Naive thymus-derived CD4-positive, alpha-beta T cell (primary cell): ENCODE measurements at regions not wholly inside any gene's neighbourhood (a gene's known extent, or its start where the extent isn't known, plus 50 kb on each side); places are given as distances from the start of the nearest gene placed in this dataset.

ENCODE experiments used
- ATAC-seq: fragments of 150-1000 bp; cut with Tn5 transposase; 2 replicates; pipeline ENCODE4 v1.10.0; 2021; ENCODE audit warnings: mild to moderate bottlenecking, moderate library complexity
- CTCF ChIA-PET: fragments of 350-600 bp; sonication (Branson Sonifier 250); formaldehyde crosslinking; loops from one replicate; lab custom pipeline; 2021; ENCODE audit warnings: antibody characterized with exemption; lab: Charles Lee
- POLR2A ChIA-PET: fragments of 350-600 bp; sonication (Branson Sonifier 250); formaldehyde crosslinking; loops from one replicate; lab custom pipeline; 2021; ENCODE audit warnings: antibody characterized with exemption, inconsistent platforms; lab: Charles Lee
- DNase-seq, 9 donors: peaks; one replicate each; pipeline versions ENCODE4 v3.0.0 to v3.0.0-alpha.2; 2020 to 2022; ENCODE audit warnings: mixed read lengths in 1 of 9
- H3K27ac ChIP-seq: one replicate; pipeline ENCODE4 v1.7.0; 2013; ENCODE audit warnings: mild to moderate bottlenecking, low read depth, low read length, moderate library complexity
- H3K27me3 ChIP-seq, 2 donors: one replicate each; pipeline ENCODE4 v1.7.0; 2013; ENCODE audit warnings: low read length in 2 of 2, mild to moderate bottlenecking in 2 of 2, moderate library complexity in 2 of 2; ENCODE audit not compliant: control insufficient read depth in 2 of 2, insufficient read depth in 2 of 2
- H3K36me3 ChIP-seq, 3 experiments: 1 replicate in 2 of 3; 2 replicates in 1 of 3; pipeline ENCODE4 v1.7.0; 2013; ENCODE audit warnings: low read length in 3 of 3, mild to moderate bottlenecking in 3 of 3, moderate library complexity in 1 of 3; ENCODE audit not compliant: insufficient read depth in 3 of 3, control insufficient read depth in 2 of 3
- H3K4me1 ChIP-seq, 2 donors: one replicate each; pipeline ENCODE4 v1.7.0; 2013; ENCODE audit warnings: low read length in 2 of 2, mild to moderate bottlenecking in 2 of 2, moderate library complexity in 1 of 2; ENCODE audit not compliant: control insufficient read depth in 2 of 2, insufficient read depth in 2 of 2
- H3K4me3 ChIP-seq: 2 replicates; pipeline ENCODE4 v1.7.0; 2013; ENCODE audit warnings: mild to moderate bottlenecking, low read length
- H3K9me3 ChIP-seq, 3 experiments: 1 replicate in 2 of 3; 2 replicates in 1 of 3; pipeline ENCODE4 v1.7.0; 2013; ENCODE audit warnings: low read length in 3 of 3; ENCODE audit not compliant: control insufficient read depth in 2 of 3
- H3K27ac Mint-ChIP-seq, 9 donors: one replicate each; pipeline ENCODE4 v1.8.0; 2020 to 2022; ENCODE audit warnings: mixed read lengths in 9 of 9, mild to moderate bottlenecking in 8 of 9, moderate library complexity in 5 of 9, inconsistent platforms in 2 of 9
- H3K27me3 Mint-ChIP-seq, 5 donors: one replicate each; pipeline ENCODE4 v1.8.0; 2021 to 2022; ENCODE audit warnings: mixed read lengths in 5 of 5, mild to moderate bottlenecking in 1 of 5
- H3K36me3 Mint-ChIP-seq, 5 donors: one replicate each; pipeline ENCODE4 v1.8.0; 2020 to 2022; ENCODE audit warnings: mixed read lengths in 5 of 5, mild to moderate bottlenecking in 3 of 5, inconsistent platforms in 1 of 5
- H3K4me1 Mint-ChIP-seq, 7 donors: one replicate each; pipeline ENCODE4 v1.8.0; 2020 to 2022; ENCODE audit warnings: mixed read lengths in 7 of 7, mild to moderate bottlenecking in 3 of 7, inconsistent platforms in 1 of 7
- H3K4me3 Mint-ChIP-seq, 10 donors: one replicate each; pipeline ENCODE4 v1.8.0; 2020 to 2022; ENCODE audit warnings: mild to moderate bottlenecking in 10 of 10, mixed read lengths in 10 of 10, moderate library complexity in 6 of 10, inconsistent platforms in 2 of 10
- H3K9me3 Mint-ChIP-seq, 11 donors: one replicate each; pipeline ENCODE4 v1.8.0; 2020 to 2022; ENCODE audit warnings: mixed read lengths in 11 of 11, mild to moderate bottlenecking in 4 of 11, inconsistent platforms in 1 of 11, moderate library complexity in 1 of 11
- intact Hi-C, 2 donors: fragments of 100-400 bp; cut with micrococcal nuclease; formaldehyde crosslinking; loops; one replicate each; pipeline ENCODE4 v1.15.1; 2023

DNA sequence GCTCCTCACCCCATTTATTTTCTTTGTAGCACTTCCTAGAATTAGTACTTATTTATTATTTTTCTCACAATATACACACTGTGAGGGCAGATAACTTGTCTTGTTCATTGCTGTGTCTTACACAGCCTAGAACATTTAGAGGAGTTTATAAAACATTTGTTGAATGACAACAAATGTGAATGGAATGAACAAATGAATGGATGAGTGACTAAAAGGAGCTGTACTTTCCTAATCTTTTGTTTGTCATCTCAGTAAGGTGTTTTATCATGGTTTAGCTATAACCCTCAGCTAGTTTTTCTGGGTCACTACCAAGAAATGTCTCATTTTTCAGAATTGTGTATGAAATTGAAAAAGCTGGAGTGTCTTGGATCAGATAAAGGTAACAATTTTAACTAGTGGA is 239.3 kb upstream of the KCNK2 start:
- ChIA-PET POLR2A (no interaction called here), CTCF (no interaction called here)
- Histone ChIP-seq H3K27ac (no peak overlapping the region), H3K4me3 (no peak overlapping the region), H3K27me3 (no peaks in the 10 kb centered on the region), H3K36me3 (no peaks in the 10 kb centered on the region), H3K9me3 (no peaks in the 10 kb centered on the region), H3K4me1 (no peaks in the 10 kb centered on the region)
- Mint-ChIP-seq H3K27me3 (peaks cover 0 to 8% (median 7%) of the 10 kb centered on the region in 5 donors), H3K4me3 (no peak overlapping the region), H3K27ac (no peak overlapping the region), H3K4me1 (no peaks in the 10 kb centered on the region), H3K9me3 (no peaks in the 10 kb centered on the region), H3K36me3 (no peaks in the 10 kb centered on the region)
- intact Hi-C loops = no loop called here
- ATAC-seq (no peak), DNase-seq (no peak)

DNA sequence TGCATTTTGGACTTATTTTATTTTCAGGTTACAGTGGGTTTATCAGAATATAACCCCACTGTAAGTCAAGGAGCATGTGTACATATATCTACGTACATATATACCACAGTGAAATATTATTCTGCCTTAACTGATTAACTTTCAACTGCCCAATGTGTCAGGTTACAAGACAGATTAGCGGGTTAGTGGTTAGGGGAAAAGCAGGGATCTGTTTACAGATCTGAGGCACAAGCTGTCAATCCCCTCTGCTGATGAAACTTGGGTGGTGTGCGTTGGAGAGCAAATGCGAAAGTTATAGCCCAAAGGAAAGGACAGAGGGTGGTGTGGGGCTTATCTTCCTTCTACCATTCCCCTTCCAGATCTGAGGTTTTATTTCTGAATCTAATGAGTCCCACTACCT is 238.2 kb upstream of the KCNK2 start:
- Histone ChIP-seq H3K9me3 (no peaks in the 10 kb centered on the region), H3K4me1 (no peaks in the 10 kb centered on the region), H3K36me3 (no peaks in the 10 kb centered on the region), H3K4me3 (no peak overlapping the region), H3K27ac (no peak overlapping the region), H3K27me3 (no peaks in the 10 kb centered on the region)
- intact Hi-C loops = no loop called here
- Mint-ChIP-seq H3K36me3 (no peaks in the 10 kb centered on the region), H3K4me3 (no peak overlapping the region), H3K4me1 (no peaks in the 10 kb centered on the region), H3K9me3 (no peaks in the 10 kb centered on the region), H3K27me3 (peaks cover 0 to 8% (median 7%) of the 10 kb centered on the region in 5 donors), H3K27ac (no peak overlapping the region)
- ATAC-seq (no peak), DNase-seq (no peak)
- ChIA-PET POLR2A (no interaction called here), CTCF (no interaction called here)

DNA sequence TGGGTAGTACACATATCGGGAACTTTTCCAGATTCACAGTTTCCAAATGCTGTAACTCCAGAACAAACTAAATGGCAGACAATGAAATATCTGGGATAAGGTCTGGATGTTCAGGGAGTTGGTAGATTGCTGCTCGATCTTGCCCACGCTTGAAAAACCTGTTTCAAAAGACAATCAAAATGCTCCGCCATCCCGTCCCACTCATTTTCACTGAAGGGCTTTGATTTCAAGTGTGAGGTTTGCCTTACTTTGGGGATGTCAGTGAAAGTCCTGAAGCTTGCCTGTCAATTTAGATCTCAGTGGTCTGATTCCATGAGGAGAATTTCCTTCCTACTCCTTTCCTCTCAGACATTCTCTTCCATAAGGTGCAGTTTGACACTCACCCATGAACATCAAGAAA is 236.3 kb upstream of the KCNK2 start:
- ATAC-seq (no peak), DNase-seq (no peak)
- H3K27me3 Mint-ChIP-seq = peaks cover 0 to 10% (median 8%) of the 10 kb centered on the region in 5 donors
- H3K36me3 Mint-ChIP-seq = no peaks in the 10 kb centered on the region
- H3K4me3 Mint-ChIP-seq = no peak overlapping the region
- CTCF ChIA-PET = no interaction called here
- H3K9me3 ChIP-seq = no peaks in the 10 kb centered on the region
- no peak overlapping the region for H3K27ac Mint-ChIP-seq
- intact Hi-C loops = no loop called here
- H3K4me1 ChIP-seq = no peaks in the 10 kb centered on the region
- H3K4me3 ChIP-seq = no peak overlapping the region
- H3K4me1 Mint-ChIP-seq = no peaks in the 10 kb centered on the region
- H3K9me3 Mint-ChIP-seq = peaks cover 0 to 16% (median 6%) of the 10 kb centered on the region in 11 donors
- no peaks in the 10 kb centered on the region for H3K36me3 ChIP-seq
- POLR2A ChIA-PET = no interaction called here
- no peaks in the 10 kb centered on the region for H3K27me3 ChIP-seq
- no peak overlapping the region for H3K27ac ChIP-seq

DNA sequence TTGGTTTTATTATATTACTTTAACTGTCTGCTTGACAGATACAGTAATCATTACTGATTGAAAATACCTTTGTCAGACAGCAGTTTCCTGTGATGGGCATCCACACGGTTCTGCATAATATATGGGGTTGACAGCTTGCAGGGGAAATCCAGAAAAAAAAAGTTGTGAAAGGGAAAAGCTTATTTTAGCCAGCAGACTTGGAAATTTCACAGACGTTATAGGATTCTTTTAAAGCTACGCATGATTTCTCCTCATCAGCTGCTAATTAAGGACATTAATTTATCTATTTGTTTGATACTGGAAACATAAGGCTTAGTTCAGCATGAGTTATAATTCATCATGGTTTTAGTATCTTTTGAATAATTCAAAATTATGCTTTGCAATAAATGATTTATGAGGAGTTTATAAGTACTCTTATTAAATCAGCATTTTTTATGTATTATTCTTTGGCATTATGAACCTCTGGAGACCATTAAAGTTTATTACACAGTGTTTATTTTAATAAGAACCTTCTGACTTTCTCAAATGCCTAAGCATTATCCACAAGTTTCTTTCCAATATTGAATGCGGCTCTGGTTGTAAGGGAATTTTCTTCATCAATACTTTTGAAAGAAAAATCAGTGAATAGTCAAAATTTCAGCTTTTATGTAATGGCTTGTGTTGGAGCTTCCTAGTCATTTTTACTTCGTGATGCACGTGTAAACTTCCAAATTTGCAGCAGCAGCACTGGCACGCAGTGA is 235.3 kb upstream of the KCNK2 start:
- intact Hi-C loops = no loop called here
- no peak overlapping the region for H3K27ac Mint-ChIP-seq
- no peak for DNase-seq

DNA sequence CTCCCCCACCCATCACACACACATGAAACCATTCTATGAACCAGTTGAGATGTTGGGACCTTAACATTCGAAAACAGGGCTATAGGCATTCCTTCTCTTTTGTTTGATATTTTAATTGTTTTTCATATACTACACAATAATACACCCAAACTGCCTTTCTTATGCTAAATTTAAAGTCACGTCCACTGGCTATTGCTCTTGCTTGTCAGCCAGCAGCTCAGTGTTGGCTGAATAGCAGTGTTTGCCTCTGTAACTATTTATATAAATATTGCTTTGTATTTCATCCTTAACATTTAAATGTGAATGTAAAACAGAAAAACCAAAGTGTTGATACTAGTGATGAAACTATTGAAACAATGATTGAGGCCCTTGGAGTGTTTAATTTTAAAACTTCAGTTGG is 234.4 kb upstream of the KCNK2 start:
- no peak for ATAC-seq
- H3K4me1 Mint-ChIP-seq = no peaks in the 10 kb centered on the region
- no peak overlapping the region for H3K4me3 Mint-ChIP-seq
- H3K9me3 ChIP-seq = no peaks in the 10 kb centered on the region
- no peak overlapping the region for H3K27ac ChIP-seq
- H3K4me1 ChIP-seq = no peaks in the 10 kb centered on the region
- H3K27me3 ChIP-seq = no peaks in the 10 kb centered on the region
- DNase-seq = no peak
- no peaks in the 10 kb centered on the region for H3K36me3 Mint-ChIP-seq
- H3K27me3 Mint-ChIP-seq = peaks cover 0 to 15% (median 10%) of the 10 kb centered on the region in 5 donors
- peaks cover 0 to 19% (median 7%) of the 10 kb centered on the region in 11 donors for H3K9me3 Mint-ChIP-seq
- H3K27ac Mint-ChIP-seq = no peak overlapping the region
- H3K4me3 ChIP-seq = no peak overlapping the region
- ChIA-PET POLR2A (no interaction called here), CTCF (no interaction called here)
- intact Hi-C loops = no loop called here
- no peaks in the 10 kb centered on the region for H3K36me3 ChIP-seq

More for the DNA sequence above, 235.3 kb upstream of the KCNK2 start:
- Histone ChIP-seq H3K27me3 (no peaks in the 10 kb centered on the region), H3K4me3 (no peak overlapping the region), H3K36me3 (no peaks in the 10 kb centered on the region), H3K4me1 (no peaks in the 10 kb centered on the region), H3K27ac (no peak overlapping the region), H3K9me3 (no peaks in the 10 kb centered on the region)
- Mint-ChIP-seq H3K36me3 (no peaks in the 10 kb centered on the region), H3K4me3 (no peak overlapping the region), H3K27me3 (peaks cover 0 to 15% (median 10%) of the 10 kb centered on the region in 5 donors), H3K9me3 (peaks cover 0 to 19% (median 7%) of the 10 kb centered on the region in 11 donors), H3K4me1 (no peaks in the 10 kb centered on the region)
- CTCF ChIA-PET = no interaction called here
- POLR2A ChIA-PET = no interaction called here
- ATAC-seq = no peak

DNA sequence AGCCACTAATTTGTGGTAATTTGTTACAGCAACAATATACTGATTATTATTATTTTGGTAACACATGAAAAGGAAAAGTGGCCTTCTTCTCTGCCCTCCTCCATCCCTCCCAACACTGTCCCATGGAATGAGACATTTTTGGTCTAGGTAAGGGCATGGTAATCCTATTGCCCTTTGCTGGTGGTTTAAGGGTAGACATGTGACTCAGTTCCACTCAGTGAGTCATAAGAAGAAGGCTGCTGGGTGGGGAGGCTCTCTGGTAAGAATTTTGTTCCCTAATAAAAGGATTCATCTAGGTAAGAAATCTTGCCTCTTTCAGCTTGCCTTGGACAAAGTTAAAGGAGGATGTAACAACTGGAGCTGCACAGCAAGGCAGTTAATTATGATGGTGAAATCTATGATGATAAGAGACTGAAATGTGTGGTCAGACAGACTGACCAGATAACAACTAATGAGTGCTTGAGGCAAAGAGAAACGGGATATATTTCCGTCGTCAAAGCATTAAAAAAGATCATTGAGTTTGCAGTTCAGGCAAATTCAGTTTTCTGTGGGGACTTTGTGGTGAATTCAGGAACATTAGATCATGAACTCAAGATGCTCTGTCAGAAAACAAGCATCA is 232.0 kb upstream of the KCNK2 start:
- Histone ChIP-seq H3K36me3 (no peaks in the 10 kb centered on the region), H3K9me3 (no peaks in the 10 kb centered on the region), H3K27ac (no peak overlapping the region), H3K4me3 (no peak overlapping the region), H3K4me1 (no peaks in the 10 kb centered on the region), H3K27me3 (no peaks in the 10 kb centered on the region)
- Mint-ChIP-seq H3K36me3 (no peaks in the 10 kb centered on the region), H3K27ac (no peak overlapping the region), H3K4me1 (no peaks in the 10 kb centered on the region), H3K4me3 (no peak overlapping the region), H3K27me3 (peaks cover 0 to 9% (median 5%) of the 10 kb centered on the region in 5 donors), H3K9me3 (peaks cover 0 to 19% (median 7%) of the 10 kb centered on the region in 11 donors)
- ChIA-PET POLR2A (no interaction called here), CTCF (no interaction called here)
- intact Hi-C loops = no loop called here
- no peak for ATAC-seq
- no peak for DNase-seq

DNA sequence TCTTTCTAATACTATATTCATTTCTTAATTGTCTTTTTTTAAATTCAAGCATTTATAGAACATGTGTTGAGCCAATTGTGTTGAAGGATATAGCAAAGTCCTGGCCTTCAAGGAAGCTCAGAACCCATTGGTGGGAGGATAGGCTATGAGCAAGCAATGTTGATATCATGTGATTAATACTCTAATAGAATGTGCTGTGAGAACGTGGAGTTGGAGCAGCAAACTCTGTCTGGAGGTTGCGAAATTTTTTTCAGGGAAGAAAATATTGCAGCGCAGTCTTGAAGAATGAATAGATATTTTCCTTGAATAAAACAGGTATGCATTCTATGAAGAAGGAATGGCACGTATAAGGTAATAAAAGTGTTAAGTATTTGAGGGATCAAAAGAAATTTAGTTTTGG is 229.2 kb upstream of the KCNK2 start:
- no peak overlapping the region for H3K27ac ChIP-seq
- no peaks in the 10 kb centered on the region for H3K9me3 ChIP-seq
- Mint-ChIP-seq H3K36me3 (no peaks in the 10 kb centered on the region), H3K27ac (no peak overlapping the region), H3K4me1 (no peaks in the 10 kb centered on the region), H3K4me3 (no peak overlapping the region), H3K27me3 (peaks cover 0 to 9% (median 5%) of the 10 kb centered on the region in 5 donors), H3K9me3 (peaks cover 0 to 19% (median 7%) of the 10 kb centered on the region in 11 donors)
- no peaks in the 10 kb centered on the region for H3K27me3 ChIP-seq
- ChIA-PET POLR2A (no interaction called here), CTCF (no interaction called here)
- ATAC-seq (no peak), DNase-seq (no peak)
- intact Hi-C loops = no loop called here
- H3K4me3 ChIP-seq = no peak overlapping the region
- H3K36me3 ChIP-seq = no peaks in the 10 kb centered on the region
- no peaks in the 10 kb centered on the region for H3K4me1 ChIP-seq
